ENCODE measurements at regions not wholly inside any gene's neighbourhood (a gene's known extent, or its start where the extent isn't known, plus 50 kb on each side); places are given as distances from the start of the nearest gene placed in this dataset.
"Not testable (repeated sequence)": the region's sequence is repeated elsewhere in the genome, so short reads cannot be mapped to it uniquely, and the experiment has no call there.

DNA sequence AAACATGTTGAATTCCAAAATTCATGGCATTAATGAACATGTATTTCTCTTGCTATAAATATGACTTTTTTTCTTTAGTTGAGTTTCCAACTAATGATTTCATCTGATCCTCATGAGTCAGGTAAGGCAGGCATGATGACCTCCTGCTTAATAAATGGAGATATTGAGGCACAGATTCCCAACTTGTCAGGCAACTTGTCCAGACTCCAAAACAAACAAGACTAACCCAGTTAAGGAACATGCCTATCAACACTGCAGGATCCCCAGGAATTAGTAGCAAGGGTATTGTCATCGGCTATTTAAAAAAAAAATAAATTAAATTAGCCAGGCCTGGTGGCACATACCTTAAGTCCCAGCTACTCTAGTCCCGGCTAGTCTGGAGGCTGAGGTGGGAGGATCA lies 121.3 kb upstream of the SALL4 start:
- Histone ChIP-seq H3K14ac (ENCODE audit: low read length in 2 of 2) (no peak overlapping the region), H3K4me1 (ENCODE audit: control insufficient read depth, insufficient read depth, low read depth, low read length) (peaks cover 2% of the 10 kb centered on the region), H3K23ac (ENCODE audit: low read length in 2 of 2) (no peak overlapping the region), H3K27ac (ENCODE audit: low read length, poor library complexity, severe bottlenecking) (no peak overlapping the region), H3K9ac (ENCODE audit: low read length) (no peak overlapping the region), H4K91ac (ENCODE audit: low read length) (no peak overlapping the region), H2BK5ac (ENCODE audit: low read depth, low read length, poor library complexity, severe bottlenecking) (no peak overlapping the region), H3K27me3 (ENCODE audit: control insufficient read depth in 1 of 2, insufficient read depth in 1 of 2, low read length in 2 of 2) (no peaks in the 10 kb centered on the region), H3K4ac (ENCODE audit: low read depth in 1 of 2, low read length in 2 of 2) (no peak overlapping the region), H2AK5ac (ENCODE audit: low read length, severe bottlenecking) (no peak overlapping the region), H2BK15ac (ENCODE audit: low read depth, poor library complexity, severe bottlenecking) (no peak overlapping the region), H2BK120ac (ENCODE audit: low read depth, low read length) (no peak overlapping the region), H2AFZ (ENCODE audit: low read depth, low read length) (no peak overlapping the region), H4K8ac (ENCODE audit: low read length) (no peak overlapping the region), H3K36me3 (ENCODE audit: control insufficient read depth in 1 of 2, insufficient read depth in 2 of 2, low read depth in 1 of 2, low read length in 2 of 2) (no peaks in the 10 kb centered on the region), H3K79me1 (replicated peaks; ENCODE audit: low read length, poor library complexity, severe bottlenecking) (no peaks in the 10 kb centered on the region), H3K4me2 (ENCODE audit: low read length, poor library complexity, severe bottlenecking) (no peak overlapping the region), H2BK12ac (ENCODE audit: low read length in 2 of 2) (no peak overlapping the region), H3K4me3 (ENCODE audit: insufficient read depth in 1 of 2, low read depth in 1 of 2, low read length in 2 of 2) (no peak overlapping the region), H3K9me3 (ENCODE audit: control insufficient read depth, low read length) (no peaks in the 10 kb centered on the region), H3K18ac (ENCODE audit: low read depth in 1 of 2, low read length in 2 of 2) (no peak overlapping the region)
- no peak for DNase-seq
- 100% methylated on average over 1 of the region's 2 CpGs for WGBS

DNA sequence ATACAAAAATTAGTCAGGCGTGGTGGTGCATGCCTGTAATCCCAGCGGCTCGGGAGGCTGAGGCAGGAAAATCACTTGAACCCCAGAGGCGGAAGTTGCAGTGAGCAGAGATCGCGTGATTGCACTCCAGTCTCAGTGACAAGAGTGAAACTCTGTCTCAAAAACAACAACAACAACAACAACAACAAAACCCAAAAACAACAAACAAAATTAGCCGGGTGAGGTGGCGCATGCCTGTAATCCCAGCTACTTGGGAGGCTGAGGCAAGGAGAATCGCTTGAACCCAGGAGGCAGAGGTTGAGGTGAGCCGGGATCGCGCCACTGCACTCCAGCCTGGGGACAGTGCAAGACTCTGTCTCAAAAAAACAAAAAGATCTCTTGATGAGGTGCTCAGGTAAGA lies 120.5 kb upstream of the SALL4 start:
- not testable (repeated sequence) for DNase-seq; H3K79me1 ChIP-seq (replicated peaks; ENCODE audit: low read length, poor library complexity, severe bottlenecking); H3K14ac ChIP-seq (ENCODE audit: low read length in 2 of 2); H3K18ac ChIP-seq (ENCODE audit: low read depth in 1 of 2, low read length in 2 of 2); H3K4me2 ChIP-seq (ENCODE audit: low read length, poor library complexity, severe bottlenecking); H4K91ac ChIP-seq (ENCODE audit: low read length); H3K27ac ChIP-seq (ENCODE audit: low read length, poor library complexity, severe bottlenecking); H3K9me3 ChIP-seq (ENCODE audit: control insufficient read depth, low read length); H3K9ac ChIP-seq (ENCODE audit: low read length); H2BK15ac ChIP-seq (ENCODE audit: low read depth, poor library complexity, severe bottlenecking); H2BK5ac ChIP-seq (ENCODE audit: low read depth, low read length, poor library complexity, severe bottlenecking); H3K36me3 ChIP-seq (ENCODE audit: control insufficient read depth in 1 of 2, insufficient read depth in 2 of 2, low read depth in 1 of 2, low read length in 2 of 2); H3K4me3 ChIP-seq (ENCODE audit: insufficient read depth in 1 of 2, low read depth in 1 of 2, low read length in 2 of 2); H2BK12ac ChIP-seq (ENCODE audit: low read length in 2 of 2); H2AK5ac ChIP-seq (ENCODE audit: low read length, severe bottlenecking); H2BK120ac ChIP-seq (ENCODE audit: low read depth, low read length); H3K23ac ChIP-seq (ENCODE audit: low read length in 2 of 2); H3K4ac ChIP-seq (ENCODE audit: low read depth in 1 of 2, low read length in 2 of 2); H2AFZ ChIP-seq (ENCODE audit: low read depth, low read length); H4K8ac ChIP-seq (ENCODE audit: low read length); H3K27me3 ChIP-seq (ENCODE audit: control insufficient read depth in 1 of 2, insufficient read depth in 1 of 2, low read length in 2 of 2); H3K4me1 ChIP-seq (ENCODE audit: control insufficient read depth, insufficient read depth, low read depth, low read length)
- 98% methylated on average over 11 of the region's 12 CpGs for WGBS

DNA sequence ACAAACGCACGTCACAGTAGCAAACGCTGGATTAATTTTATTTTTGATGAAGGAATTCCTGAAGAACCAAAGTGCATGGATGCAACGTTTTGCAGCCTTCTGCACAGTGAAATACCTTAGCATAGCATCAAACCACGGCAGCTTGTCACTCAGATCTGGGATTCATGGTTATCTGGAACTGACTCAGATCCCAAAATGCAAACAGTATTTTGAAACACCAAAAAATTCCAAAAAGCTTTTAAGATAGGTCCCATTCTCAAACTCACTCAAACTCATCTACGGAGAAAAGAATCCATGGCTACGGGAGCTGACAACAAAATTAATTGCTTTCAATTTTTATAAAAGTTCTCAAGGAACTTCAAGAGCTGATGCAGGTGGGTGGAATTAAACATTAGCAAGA lies 116.2 kb upstream of the SALL4 start:
- H3K14ac ChIP-seq (ENCODE audit: low read length in 2 of 2): no peak overlapping the region
- WGBS: 79% methylated on average over 7 of the region's 7 CpGs
- no peak overlapping the region for H2BK5ac ChIP-seq (ENCODE audit: low read depth, low read length, poor library complexity, severe bottlenecking)
- no peak overlapping the region for H4K8ac ChIP-seq (ENCODE audit: low read length)
- no peak overlapping the region for H2AK5ac ChIP-seq (ENCODE audit: low read length, severe bottlenecking)
- no peak overlapping the region for H3K18ac ChIP-seq (ENCODE audit: low read depth in 1 of 2, low read length in 2 of 2)
- H2BK120ac ChIP-seq (ENCODE audit: low read depth, low read length): no peak overlapping the region
- no peaks in the 10 kb centered on the region for H3K4me1 ChIP-seq (ENCODE audit: control insufficient read depth, insufficient read depth, low read depth, low read length)
- H3K79me1 ChIP-seq (replicated peaks; ENCODE audit: low read length, poor library complexity, severe bottlenecking): no peaks in the 10 kb centered on the region
- no peak overlapping the region for H3K4ac ChIP-seq (ENCODE audit: low read depth in 1 of 2, low read length in 2 of 2)
- H3K23ac ChIP-seq (ENCODE audit: low read length in 2 of 2): no peak overlapping the region
- no peak overlapping the region for H3K4me2 ChIP-seq (ENCODE audit: low read length, poor library complexity, severe bottlenecking)
- no peak overlapping the region for H2BK12ac ChIP-seq (ENCODE audit: low read length in 2 of 2)
- DNase-seq: no peak
- no peak overlapping the region for H3K9ac ChIP-seq (ENCODE audit: low read length)
- no peak overlapping the region for H3K27ac ChIP-seq (ENCODE audit: low read length, poor library complexity, severe bottlenecking)
- no peak overlapping the region for H2BK15ac ChIP-seq (ENCODE audit: low read depth, poor library complexity, severe bottlenecking)
- H4K91ac ChIP-seq (ENCODE audit: low read length): no peak overlapping the region
- no peaks in the 10 kb centered on the region for H3K36me3 ChIP-seq (ENCODE audit: control insufficient read depth in 1 of 2, insufficient read depth in 2 of 2, low read depth in 1 of 2, low read length in 2 of 2)
- H2AFZ ChIP-seq (ENCODE audit: low read depth, low read length): no peak overlapping the region
- H3K4me3 ChIP-seq (ENCODE audit: insufficient read depth in 1 of 2, low read depth in 1 of 2, low read length in 2 of 2): no peak overlapping the region
- no peaks in the 10 kb centered on the region for H3K9me3 ChIP-seq (ENCODE audit: control insufficient read depth, low read length)
- H3K27me3 ChIP-seq (ENCODE audit: control insufficient read depth in 1 of 2, insufficient read depth in 1 of 2, low read length in 2 of 2): no peaks in the 10 kb centered on the region

DNA sequence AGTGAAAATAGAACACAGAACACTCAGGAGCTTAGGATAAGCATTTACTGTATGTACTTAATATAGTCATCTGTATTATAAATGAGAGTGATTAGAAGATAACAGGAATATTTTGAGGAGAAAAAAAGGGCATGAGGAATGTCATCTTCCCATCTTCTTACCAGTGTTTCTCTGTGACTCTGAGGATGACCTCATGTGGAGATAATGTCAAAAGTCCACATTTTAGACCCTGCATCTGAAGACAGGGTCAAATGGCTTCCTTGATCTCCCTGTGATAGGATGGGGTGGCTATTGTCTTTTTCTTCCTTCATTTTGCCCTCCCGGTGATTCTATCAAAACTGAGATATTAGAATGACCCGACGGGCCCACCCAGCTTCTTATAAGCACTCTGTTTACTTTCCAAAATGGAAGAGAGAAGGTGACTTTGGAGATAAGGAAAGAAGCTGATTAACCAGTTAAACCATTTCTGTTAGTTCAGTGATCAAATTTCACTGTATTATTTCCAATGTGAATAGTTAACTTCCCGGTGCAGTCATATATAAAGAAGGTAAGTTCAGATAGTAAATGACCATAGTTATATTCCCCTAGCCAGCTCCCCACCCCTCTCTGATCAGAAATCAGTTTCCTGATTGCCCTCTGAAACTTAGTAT lies 115.7 kb upstream of the SALL4 start:
- Histone ChIP-seq H3K79me1 (replicated peaks; ENCODE audit: low read length, poor library complexity, severe bottlenecking) (no peaks in the 10 kb centered on the region), H2BK15ac (ENCODE audit: low read depth, poor library complexity, severe bottlenecking) (no peak overlapping the region), H3K4ac (ENCODE audit: low read depth in 1 of 2, low read length in 2 of 2) (no peak overlapping the region), H3K4me2 (ENCODE audit: low read length, poor library complexity, severe bottlenecking) (no peak overlapping the region), H3K23ac (ENCODE audit: low read length in 2 of 2) (no peak overlapping the region), H4K8ac (ENCODE audit: low read length) (no peak overlapping the region), H3K4me1 (ENCODE audit: control insufficient read depth, insufficient read depth, low read depth, low read length) (no peaks in the 10 kb centered on the region), H3K14ac (ENCODE audit: low read length in 2 of 2) (no peak overlapping the region), H2BK120ac (ENCODE audit: low read depth, low read length) (no peak overlapping the region), H2AFZ (ENCODE audit: low read depth, low read length) (no peak overlapping the region), H3K27ac (ENCODE audit: low read length, poor library complexity, severe bottlenecking) (no peak overlapping the region), H2BK5ac (ENCODE audit: low read depth, low read length, poor library complexity, severe bottlenecking) (no peak overlapping the region), H3K36me3 (ENCODE audit: control insufficient read depth in 1 of 2, insufficient read depth in 2 of 2, low read depth in 1 of 2, low read length in 2 of 2) (no peaks in the 10 kb centered on the region), H3K4me3 (ENCODE audit: insufficient read depth in 1 of 2, low read depth in 1 of 2, low read length in 2 of 2) (no peak overlapping the region), H3K27me3 (ENCODE audit: control insufficient read depth in 1 of 2, insufficient read depth in 1 of 2, low read length in 2 of 2) (no peaks in the 10 kb centered on the region), H2AK5ac (ENCODE audit: low read length, severe bottlenecking) (no peak overlapping the region), H3K9me3 (ENCODE audit: control insufficient read depth, low read length) (no peaks in the 10 kb centered on the region), H2BK12ac (ENCODE audit: low read length in 2 of 2) (no peak overlapping the region), H3K18ac (ENCODE audit: low read depth in 1 of 2, low read length in 2 of 2) (no peak overlapping the region), H3K9ac (ENCODE audit: low read length) (no peak overlapping the region), H4K91ac (ENCODE audit: low read length) (no peak overlapping the region)
- WGBS: 50% methylated on average over 1 of the region's 4 CpGs
- no peak for DNase-seq

All from mesenchymal stem cell (in vitro differentiated cells and primary cell).